HEK293T (cell line): ENCODE measurements at regions not wholly inside any gene's neighbourhood (a gene's known extent, or its start where the extent isn't known, plus 50 kb on each side); places are given as distances from the start of the nearest gene placed in this dataset.

Experiments used
- CTBP1 ChIP-seq: fragments of 450-650 bp; IDR thresholded peaks from 2 replicates; pipeline ENCODE4 v1.6.1; 2016; ENCODE audit warnings: borderline replicate concordance
- ELF4 ChIP-seq: fragments of 450-650 bp; IDR thresholded peaks from 2 replicates; pipeline ENCODE4 v1.6.1; 2017; ENCODE audit warnings: antibody characterized with exemption
- FOXA1 ChIP-seq: fragments of 450-650 bp; IDR thresholded peaks from 2 replicates; pipeline ENCODE4 v1.6.1; 2016; ENCODE audit warnings: mild to moderate bottlenecking
- LEF1 ChIP-seq: fragments of 450-650 bp; IDR thresholded peaks from 2 replicates; pipeline ENCODE4 v1.6.1; 2017; ENCODE audit warnings: mild to moderate bottlenecking, borderline replicate concordance
- SP1 ChIP-seq: fragments of 450-650 bp; IDR thresholded peaks from 2 replicates; pipeline ENCODE4 v1.6.1; 2017
- SUZ12 ChIP-seq: fragments of 450-650 bp; IDR thresholded peaks from 2 replicates; pipeline ENCODE4 v1.6.1; 2016; ENCODE audit warnings: mild to moderate bottlenecking
- TARDBP ChIP-seq: fragments of 450-650 bp; IDR thresholded peaks from 2 replicates; pipeline ENCODE4 v1.6.1; 2016

- TF ChIP-seq TARDBP (no peak), LEF1 (no peak), ELF4 (no peak), SUZ12 (no peak), SP1 (no peak), CTBP1 (no peak), FOXA1 (no peak)
Measured at GRCh38 chrX:134183665-134184064, 53.3 kb upstream of the CCDC160 start.
